ENCODE measurements at regions not wholly inside any gene's neighbourhood (a gene's known extent, or its start where the extent isn't known, plus 50 kb on each side); places are given as distances from the start of the nearest gene placed in this dataset.
"Not testable (repeated sequence)": the region's sequence is repeated elsewhere in the genome, so short reads cannot be mapped to it uniquely, and the experiment has no call there.

DNA sequence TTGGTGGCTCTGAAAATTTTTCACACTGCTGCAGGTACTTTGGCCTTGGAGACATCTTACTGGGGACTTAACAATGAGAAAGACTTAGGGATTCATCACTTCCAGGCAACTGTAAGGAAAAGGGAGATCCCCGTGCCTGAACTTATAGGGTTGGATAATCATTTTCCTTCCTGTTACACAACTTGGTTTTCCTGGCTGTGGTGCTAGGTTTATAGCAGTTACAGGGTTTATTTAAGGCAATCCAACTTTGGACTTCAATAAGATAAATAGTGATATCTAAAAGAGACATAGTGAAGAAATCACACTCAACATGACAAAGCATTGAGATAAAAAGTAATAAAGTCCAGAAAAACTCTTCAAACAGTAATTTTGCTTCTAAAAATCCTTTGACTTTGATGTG, 70.2 kb upstream of the RAPH1 start:
- Histone ChIP-seq H3K79me2 (ENCODE audit: control insufficient read depth, insufficient read depth, low read length, unreplicated experiment) (no peaks in the 10 kb centered on the region), H3K4me3 (ENCODE audit: low read depth, low read length) (no peak overlapping the region), H3K4me1 (ENCODE audit: control insufficient read depth, insufficient read depth, low read length, unreplicated experiment) (no peaks in the 10 kb centered on the region), H3K36me3 (ENCODE audit: insufficient read depth, low read length) (no peaks in the 10 kb centered on the region), H3K27ac (ENCODE audit: low read depth, low read length) (no peak overlapping the region), H3K27me3 (ENCODE audit: insufficient read depth, low read length) (no peaks in the 10 kb centered on the region), H2AFZ (ENCODE audit: low read length, unreplicated experiment) (no peak overlapping the region)

DNA sequence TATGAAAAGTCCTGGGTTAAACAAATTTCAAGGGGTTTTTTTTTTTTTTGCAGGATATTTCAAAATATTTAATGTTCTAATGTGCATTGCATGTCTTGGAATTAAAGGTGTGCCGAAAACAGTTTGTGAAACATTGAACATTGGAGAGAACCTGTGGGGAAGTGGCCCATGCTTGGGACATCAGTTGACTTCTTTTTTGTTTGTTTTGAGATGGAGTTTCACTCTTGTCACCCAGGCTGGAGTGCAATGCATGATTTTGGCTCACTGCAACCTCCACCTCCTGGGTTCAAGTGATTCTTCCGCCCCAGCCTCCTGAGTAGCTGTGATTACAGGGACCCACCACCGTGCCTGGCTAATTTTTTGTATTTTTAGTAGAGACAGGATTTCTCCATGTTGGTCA, 71.0 kb upstream of the RAPH1 start:
- no peak overlapping the region for H2AFZ ChIP-seq (ENCODE audit: low read length, unreplicated experiment)
- no peaks in the 10 kb centered on the region for H3K36me3 ChIP-seq (ENCODE audit: insufficient read depth, low read length)
- H3K4me1 ChIP-seq (ENCODE audit: control insufficient read depth, insufficient read depth, low read length, unreplicated experiment): no peaks in the 10 kb centered on the region
- H3K27me3 ChIP-seq (ENCODE audit: insufficient read depth, low read length): no peaks in the 10 kb centered on the region
- H3K79me2 ChIP-seq (ENCODE audit: control insufficient read depth, insufficient read depth, low read length, unreplicated experiment): no peaks in the 10 kb centered on the region
- no peak overlapping the region for H3K27ac ChIP-seq (ENCODE audit: low read depth, low read length)
- H3K4me3 ChIP-seq (ENCODE audit: low read depth, low read length): no peak overlapping the region

DNA sequence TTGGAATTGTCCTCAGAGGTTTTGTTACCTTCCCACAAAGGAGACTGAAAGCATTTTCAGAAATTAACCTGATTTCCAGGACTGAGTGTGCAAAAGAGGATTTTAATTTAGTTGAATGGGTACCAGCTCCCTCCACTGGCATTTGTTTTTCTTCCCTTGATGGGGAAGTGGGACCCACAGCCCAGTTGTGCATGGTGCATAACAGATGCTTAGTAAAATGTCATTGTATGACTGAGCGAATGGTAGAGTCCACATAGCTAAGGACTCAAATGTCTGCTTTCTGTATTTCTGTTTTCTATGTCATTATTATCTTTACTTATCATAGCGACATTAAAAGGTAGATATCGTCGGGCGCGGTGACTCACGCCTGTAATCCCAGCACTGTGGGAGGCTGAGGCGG, 75.5 kb upstream of the RAPH1 start:
- Histone ChIP-seq H3K36me3 (ENCODE audit: insufficient read depth, low read length) (no peaks in the 10 kb centered on the region), H2AFZ (ENCODE audit: low read length, unreplicated experiment) (no peak overlapping the region), H3K4me1 (ENCODE audit: control insufficient read depth, insufficient read depth, low read length, unreplicated experiment) (no peaks in the 10 kb centered on the region), H3K79me2 (ENCODE audit: control insufficient read depth, insufficient read depth, low read length, unreplicated experiment) (no peaks in the 10 kb centered on the region), H3K27me3 (ENCODE audit: insufficient read depth, low read length) (no peaks in the 10 kb centered on the region), H3K27ac (ENCODE audit: low read depth, low read length) (no peak overlapping the region), H3K4me3 (ENCODE audit: low read depth, low read length) (no peak overlapping the region)

DNA sequence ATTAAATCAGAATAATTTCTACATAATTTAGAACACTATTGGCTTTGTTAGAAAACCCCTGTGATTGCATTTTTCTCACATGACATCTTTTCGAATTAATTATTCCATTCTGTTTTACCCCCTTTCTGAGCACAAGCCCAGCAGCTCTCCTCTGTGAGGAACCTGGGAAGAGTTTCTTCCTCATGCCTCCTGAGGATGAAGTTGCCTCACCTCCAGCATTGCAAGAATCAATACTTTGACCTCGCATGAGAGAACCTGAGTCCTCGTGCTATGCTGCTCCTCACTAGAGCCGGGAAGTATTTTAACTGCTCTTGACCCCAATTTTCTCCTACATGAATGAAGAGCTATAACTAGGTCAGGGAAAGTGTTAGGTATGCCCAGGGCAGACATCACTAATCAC, 77.1 kb upstream of the RAPH1 start:
- no peaks in the 10 kb centered on the region for H3K4me1 ChIP-seq (ENCODE audit: control insufficient read depth, insufficient read depth, low read length, unreplicated experiment)
- H3K27ac ChIP-seq (ENCODE audit: low read depth, low read length): no peak overlapping the region
- H3K79me2 ChIP-seq (ENCODE audit: control insufficient read depth, insufficient read depth, low read length, unreplicated experiment): no peaks in the 10 kb centered on the region
- no peak overlapping the region for H2AFZ ChIP-seq (ENCODE audit: low read length, unreplicated experiment)
- no peaks in the 10 kb centered on the region for H3K27me3 ChIP-seq (ENCODE audit: insufficient read depth, low read length)
- no peaks in the 10 kb centered on the region for H3K36me3 ChIP-seq (ENCODE audit: insufficient read depth, low read length)
- no peak overlapping the region for H3K4me3 ChIP-seq (ENCODE audit: low read depth, low read length)

DNA sequence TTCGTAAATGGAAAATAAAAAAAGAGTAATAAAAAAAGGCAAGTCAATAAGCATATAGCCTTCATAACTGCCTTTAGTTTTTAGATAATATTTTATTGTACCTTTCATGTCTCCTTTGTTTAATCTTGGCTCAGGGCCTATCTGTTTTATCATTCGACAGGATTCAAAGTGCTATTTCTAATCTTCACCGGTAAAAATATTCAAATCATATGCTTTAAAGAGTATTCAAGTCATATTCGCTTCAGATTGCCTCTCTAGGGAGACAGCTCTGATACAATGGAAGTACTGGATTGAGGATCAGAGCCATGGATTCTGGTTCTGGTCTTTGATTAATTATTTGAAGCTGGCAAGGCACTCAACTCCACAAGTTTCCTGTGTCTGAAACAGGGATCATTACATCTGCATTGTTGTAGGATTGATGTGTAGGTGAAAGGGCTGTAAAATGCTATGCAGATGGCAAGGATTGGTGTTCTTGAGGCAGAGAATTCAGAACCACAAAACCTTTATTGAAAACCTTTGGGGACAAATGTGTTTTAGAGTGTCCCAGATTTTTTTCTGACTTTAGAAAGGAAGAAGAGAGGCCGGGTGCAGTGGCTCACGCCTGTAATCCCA, 84.3 kb upstream of the RAPH1 start:
- H3K36me3 ChIP-seq (ENCODE audit: insufficient read depth, low read length): no peaks in the 10 kb centered on the region
- peaks cover 13% of the 10 kb centered on the region for H3K4me1 ChIP-seq (ENCODE audit: control insufficient read depth, insufficient read depth, low read length, unreplicated experiment)
- no peak overlapping the region for H3K27ac ChIP-seq (ENCODE audit: low read depth, low read length)
- no peak overlapping the region for H3K4me3 ChIP-seq (ENCODE audit: low read depth, low read length)
- no peaks in the 10 kb centered on the region for H3K27me3 ChIP-seq (ENCODE audit: insufficient read depth, low read length)
- no peaks in the 10 kb centered on the region for H3K79me2 ChIP-seq (ENCODE audit: control insufficient read depth, insufficient read depth, low read length, unreplicated experiment)
- no peak overlapping the region for H2AFZ ChIP-seq (ENCODE audit: low read length, unreplicated experiment)

DNA sequence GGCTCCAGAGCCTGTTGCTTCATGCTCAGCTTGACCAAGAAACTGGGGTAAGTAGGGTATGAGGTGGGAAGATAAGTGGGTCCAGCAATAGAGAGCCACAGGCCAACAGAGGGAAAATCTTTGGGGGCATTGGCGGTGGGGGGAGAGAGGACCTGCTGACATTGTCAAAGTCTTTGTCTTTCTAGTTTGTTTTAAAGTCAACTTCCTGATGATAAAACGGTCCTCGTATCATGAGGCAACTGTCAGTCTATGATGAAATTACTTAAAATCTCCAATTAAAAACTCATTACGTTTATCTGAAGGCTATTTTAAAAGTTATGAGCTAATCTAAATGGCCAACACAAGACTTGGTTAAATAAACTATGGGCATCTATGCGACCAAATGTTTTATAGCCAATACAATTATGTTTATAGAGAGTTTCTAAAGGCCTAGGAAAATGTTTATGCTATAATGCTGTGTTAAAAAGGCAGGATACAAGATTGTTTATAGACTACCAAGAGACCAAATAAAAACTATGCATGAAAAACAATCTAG, 84.4 kb upstream of the CD28 start:
- Histone ChIP-seq H3K27me3 (ENCODE audit: insufficient read depth, low read length) (no peaks in the 10 kb centered on the region), H3K4me1 (ENCODE audit: control insufficient read depth, insufficient read depth, low read length, unreplicated experiment) (peaks cover 17% of the 10 kb centered on the region), H3K4me3 (ENCODE audit: low read depth, low read length) (no peak overlapping the region), H3K79me2 (ENCODE audit: control insufficient read depth, insufficient read depth, low read length, unreplicated experiment) (no peaks in the 10 kb centered on the region), H3K36me3 (ENCODE audit: insufficient read depth, low read length) (no peaks in the 10 kb centered on the region), H2AFZ (ENCODE audit: low read length, unreplicated experiment) (no peak overlapping the region), H3K27ac (ENCODE audit: low read depth, low read length) (no peak overlapping the region)

DNA sequence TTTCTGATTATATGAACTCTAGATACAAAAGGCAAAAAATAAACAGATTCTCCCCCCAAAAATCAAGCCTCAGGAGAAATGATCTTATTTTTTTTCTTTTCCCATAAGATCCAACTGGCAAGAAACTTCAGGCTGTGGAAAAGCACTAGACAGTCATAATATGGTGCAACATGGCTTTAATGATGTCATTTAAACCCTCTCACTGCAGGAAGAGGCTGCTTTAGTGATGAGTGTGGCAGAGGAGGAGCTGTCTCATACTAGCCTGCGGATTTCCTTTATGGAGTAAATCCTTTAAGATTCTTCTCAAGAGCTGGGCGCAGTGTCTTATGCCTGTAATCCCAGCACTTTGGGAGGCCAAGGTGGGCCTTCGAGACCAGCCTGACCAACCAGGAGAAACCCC, 83.3 kb upstream of the CD28 start:
- Histone ChIP-seq H3K27me3 (ENCODE audit: insufficient read depth, low read length) (no peaks in the 10 kb centered on the region), H3K4me3 (ENCODE audit: low read depth, low read length) (no peak overlapping the region), H3K4me1 (ENCODE audit: control insufficient read depth, insufficient read depth, low read length, unreplicated experiment) (peaks cover 17% of the 10 kb centered on the region), H2AFZ (ENCODE audit: low read length, unreplicated experiment) (peak overlapping the region; percentile 16), H3K36me3 (ENCODE audit: insufficient read depth, low read length) (no peaks in the 10 kb centered on the region), H3K79me2 (ENCODE audit: control insufficient read depth, insufficient read depth, low read length, unreplicated experiment) (no peaks in the 10 kb centered on the region), H3K27ac (ENCODE audit: low read depth, low read length) (peak overlapping the region; percentile 62)

DNA sequence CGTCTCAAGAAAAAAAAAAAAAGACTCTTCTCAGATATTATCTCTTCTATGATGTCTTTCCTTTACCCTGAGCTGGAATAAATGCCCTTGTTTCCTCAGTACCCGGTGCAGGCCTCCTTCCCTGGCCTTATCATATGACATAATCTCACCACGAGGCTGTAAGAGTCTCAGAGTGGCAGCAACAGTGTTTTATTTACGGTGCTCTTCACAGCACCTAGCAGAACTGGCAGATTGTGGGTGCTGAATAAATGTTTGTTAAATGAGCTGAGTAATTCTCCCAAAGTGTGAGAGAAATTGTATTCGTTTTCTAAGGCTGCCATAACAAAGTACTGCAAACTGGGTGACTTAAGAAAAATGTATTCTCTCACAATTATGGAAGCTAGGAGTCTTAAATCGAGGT, 82.8 kb upstream of the CD28 start:
- peak overlapping the region; percentile 62; the same call in 1 of the 2 replicates for H3K27ac ChIP-seq (ENCODE audit: low read depth, low read length)

DNA sequence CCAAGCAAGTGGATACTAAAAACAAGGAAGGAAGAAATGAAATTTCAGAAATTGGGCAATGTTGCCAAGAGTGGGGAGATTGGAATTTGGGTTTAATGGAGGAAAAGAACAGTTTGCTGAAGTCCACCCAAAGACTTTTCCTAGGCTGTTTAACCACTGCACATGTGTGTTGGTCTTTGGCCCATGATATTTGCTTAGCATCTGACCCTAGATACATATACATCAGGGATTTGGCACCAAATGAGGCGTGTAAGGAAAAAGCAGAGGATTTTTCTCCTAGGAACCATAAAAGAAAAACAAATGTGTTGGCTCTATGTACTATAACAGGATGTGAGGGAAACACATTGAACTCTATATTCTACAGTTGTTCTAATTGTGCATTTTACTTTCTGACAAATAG, 80.7 kb upstream of the CD28 start:
- no peaks in the 10 kb centered on the region for H3K79me2 ChIP-seq (ENCODE audit: control insufficient read depth, insufficient read depth, low read length, unreplicated experiment)
- no peak overlapping the region for H2AFZ ChIP-seq (ENCODE audit: low read length, unreplicated experiment)
- H3K36me3 ChIP-seq (ENCODE audit: insufficient read depth, low read length): no peaks in the 10 kb centered on the region
- H3K27me3 ChIP-seq (ENCODE audit: insufficient read depth, low read length): no peaks in the 10 kb centered on the region
- peaks cover 17% of the 10 kb centered on the region for H3K4me1 ChIP-seq (ENCODE audit: control insufficient read depth, insufficient read depth, low read length, unreplicated experiment)
- no peak overlapping the region for H3K27ac ChIP-seq (ENCODE audit: low read depth, low read length)
- H3K4me3 ChIP-seq (ENCODE audit: low read depth, low read length): no peak overlapping the region

More for the DNA sequence above, 82.8 kb upstream of the CD28 start:
- Histone ChIP-seq H3K4me1 (ENCODE audit: control insufficient read depth, insufficient read depth, low read length, unreplicated experiment) (peaks cover 17% of the 10 kb centered on the region), H3K27me3 (ENCODE audit: insufficient read depth, low read length) (no peaks in the 10 kb centered on the region), H2AFZ (ENCODE audit: low read length, unreplicated experiment) (no peak overlapping the region), H3K36me3 (ENCODE audit: insufficient read depth, low read length) (no peaks in the 10 kb centered on the region), H3K4me3 (ENCODE audit: low read depth, low read length) (no peak overlapping the region), H3K79me2 (ENCODE audit: control insufficient read depth, insufficient read depth, low read length, unreplicated experiment) (no peaks in the 10 kb centered on the region)

DNA sequence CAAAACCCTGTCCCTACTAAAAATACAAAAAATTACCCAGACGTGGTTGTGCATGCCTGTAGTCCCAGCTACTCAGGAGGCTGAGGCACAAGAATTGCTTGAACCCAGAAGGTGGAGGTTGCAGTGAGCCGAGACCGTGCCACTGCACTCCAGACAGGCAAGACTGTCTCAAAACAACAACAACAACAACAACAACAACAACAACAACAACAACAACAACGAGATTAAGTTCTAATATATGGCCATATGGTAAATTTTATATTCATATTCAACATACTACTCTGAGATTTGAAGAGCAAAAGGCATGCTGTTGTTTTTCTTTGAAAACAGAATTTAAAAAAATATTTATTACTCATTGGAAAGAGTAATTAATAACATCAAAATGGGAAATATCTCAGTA, 80.2 kb upstream of the CD28 start:
- not testable (repeated sequence) for H3K4me3 ChIP-seq (ENCODE audit: low read depth, low read length); H3K27ac ChIP-seq (ENCODE audit: low read depth, low read length); H3K79me2 ChIP-seq (ENCODE audit: control insufficient read depth, insufficient read depth, low read length, unreplicated experiment); H2AFZ ChIP-seq (ENCODE audit: low read length, unreplicated experiment); H3K36me3 ChIP-seq (ENCODE audit: insufficient read depth, low read length); H3K27me3 ChIP-seq (ENCODE audit: insufficient read depth, low read length)
- peaks cover 17% of the 10 kb centered on the region for H3K4me1 ChIP-seq (ENCODE audit: control insufficient read depth, insufficient read depth, low read length, unreplicated experiment)

DNA sequence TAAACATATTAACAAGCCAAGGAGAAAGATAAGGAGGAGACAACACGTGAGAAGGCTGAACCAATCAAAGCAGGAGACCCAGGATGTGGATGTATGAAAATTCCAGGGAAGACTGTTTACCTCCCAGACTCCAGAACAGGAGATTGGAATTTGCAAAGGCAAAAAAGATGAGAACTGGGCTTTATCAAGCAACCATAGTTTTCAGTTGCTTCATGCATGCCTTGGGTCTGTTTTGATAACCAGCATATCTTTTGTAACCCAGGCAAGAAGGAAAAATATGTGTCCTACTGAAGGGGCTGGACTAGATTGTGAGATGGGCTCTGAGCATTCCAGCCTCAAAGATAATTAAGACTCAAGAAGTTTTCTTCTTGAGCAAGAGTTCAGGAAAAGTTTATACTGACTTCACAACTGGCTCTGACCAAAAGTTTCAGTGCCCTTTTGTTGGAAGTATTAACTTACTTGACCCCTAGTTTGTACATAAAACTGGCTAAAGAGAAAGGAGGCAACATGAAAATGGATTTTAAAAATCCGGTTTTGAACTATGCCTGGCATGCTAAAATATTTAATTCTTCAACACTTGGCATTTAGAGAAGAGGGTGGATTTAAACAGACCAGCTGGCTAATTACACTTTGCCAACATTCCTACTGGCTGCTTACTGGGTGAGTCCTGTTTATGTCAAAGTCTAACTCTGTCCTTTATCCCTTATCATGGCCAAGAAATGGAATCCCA, 79.3 kb upstream of the CD28 start:
- Histone ChIP-seq H2AFZ (ENCODE audit: low read length, unreplicated experiment) (peak overlapping the region; percentile 33), H3K4me1 (ENCODE audit: control insufficient read depth, insufficient read depth, low read length, unreplicated experiment) (peaks cover 17% of the 10 kb centered on the region)

More for the DNA sequence above, 79.3 kb upstream of the CD28 start:
- H3K79me2 ChIP-seq (ENCODE audit: control insufficient read depth, insufficient read depth, low read length, unreplicated experiment): no peaks in the 10 kb centered on the region
- H3K27me3 ChIP-seq (ENCODE audit: insufficient read depth, low read length): no peaks in the 10 kb centered on the region
- H3K27ac ChIP-seq (ENCODE audit: low read depth, low read length): no peak overlapping the region
- no peaks in the 10 kb centered on the region for H3K36me3 ChIP-seq (ENCODE audit: insufficient read depth, low read length)
- no peak overlapping the region for H3K4me3 ChIP-seq (ENCODE audit: low read depth, low read length)
